PC-3 (cell line): ENCODE measurements at regions not wholly inside any gene's neighbourhood (a gene's known extent, or its start where the extent isn't known, plus 50 kb on each side); places are given as distances from the start of the nearest gene placed in this dataset.

Experiments used
- ATAC-seq: fragments of 200-7000 bp; cut with Tn5 transposase; 2 replicates; pipeline ENCODE4 v1.9.1; 2020; ENCODE audit warnings: mild to moderate bottlenecking, moderate library complexity
- BruUV-seq: library from RNA; stranded (reverse); fragments of 400-500 nt; replicated peaks from 2 replicates; lab custom pipeline; 2021; lab: Mats Ljungman, UMichigan
- CTCF ChIA-PET: fragments of 300-600 bp; sonication (Branson Sonifier 250); formaldehyde crosslinking; loops from one replicate; lab custom pipeline; 2022; ENCODE audit warnings: antibody characterized with exemption; lab: Charles Lee
- POLR2A ChIA-PET: fragments of 300-600 bp; sonication (Branson Sonifier 250); formaldehyde crosslinking; loops from one replicate; lab custom pipeline; 2022; ENCODE audit warnings: antibody characterized with exemption; ENCODE audit not compliant: unreplicated experiment; lab: Charles Lee
- DNase-seq: peaks from one replicate; pipeline ENCODE4 v3.0.0-alpha.2; 2015
- H2AFZ ChIP-seq: fragments of 300-600 bp; sonication (generic); 2 replicates; pipeline ENCODE4 v1.6.0; 2016; ENCODE audit warnings: antibody characterized with exemption, low read length
- H3F3A ChIP-seq: fragments of 300-600 bp; sonication (generic); one replicate; pipeline ENCODE4 v1.6.0; 2017; ENCODE audit warnings: antibody characterized with exemption, low read length, control low read depth, mild to moderate bottlenecking; ENCODE audit not compliant: unreplicated experiment
- H3K27ac ChIP-seq: fragments of 300-600 bp; sonication (generic); 2 replicates; pipeline ENCODE4 v1.5.1; 2016; ENCODE audit warnings: mild to moderate bottlenecking, low read length
- H3K27me3 ChIP-seq: fragments of 300-600 bp; sonication (generic); 2 replicates; pipeline ENCODE4 v1.6.1; 2016; ENCODE audit warnings: low read length, mixed read lengths
- H3K36me3 ChIP-seq: fragments of 300-600 bp; sonication (generic); 2 replicates; pipeline ENCODE4 v1.6.1; 2016; ENCODE audit warnings: low read depth, mixed run types, low read length, mixed read lengths
- H3K4me1 ChIP-seq: fragments of 300-600 bp; sonication (generic); 2 replicates; pipeline ENCODE4 v1.5.1; 2016; ENCODE audit warnings: low read length; ENCODE audit not compliant: insufficient read depth
- H3K4me2 ChIP-seq: fragments of 300-600 bp; sonication (generic); 2 replicates; pipeline ENCODE4 v1.6.0; 2016; ENCODE audit warnings: low read length
- H3K4me3 ChIP-seq: fragments of 300-600 bp; sonication (generic); 2 replicates; pipeline ENCODE4 v1.5.1; 2016; ENCODE audit warnings: mild to moderate bottlenecking, low read length, mixed read lengths
- H3K79me2 ChIP-seq: fragments of 300-600 bp; sonication (generic); 2 replicates; pipeline ENCODE4 v1.6.1; 2017; ENCODE audit warnings: low read length, mixed read lengths
- H3K9ac ChIP-seq: fragments of 300-600 bp; sonication (generic); 2 replicates; pipeline ENCODE4 v1.6.0; 2016; ENCODE audit warnings: mild to moderate bottlenecking, low read length
- H3K9me2 ChIP-seq: fragments of 300-600 bp; sonication (generic); replicated peaks from 2 replicates; pipeline ENCODE4 v1.6.1; 2016; ENCODE audit warnings: mixed run types, low read length, mixed read lengths
- H3K9me3 ChIP-seq: fragments of 300-600 bp; sonication (generic); 2 replicates; pipeline ENCODE4 v1.6.1; 2016; ENCODE audit warnings: low read length, mixed read lengths
- H4K20me1 ChIP-seq: fragments of 300-600 bp; sonication (generic); 2 replicates; pipeline ENCODE4 v1.6.1; 2016; ENCODE audit warnings: low read length, mixed read lengths
- EZH2 ChIP-seq: fragments of 300-600 bp; sonication (generic); IDR thresholded peaks from one replicate; pipeline ENCODE4 v1.6.1; 2017; ENCODE audit warnings: antibody characterized with exemption, mild to moderate bottlenecking, low read length; ENCODE audit not compliant: unreplicated experiment
- EZH2phosphoT487 ChIP-seq: fragments of 300-600 bp; sonication (generic); IDR thresholded peaks from 2 replicates; pipeline ENCODE4 v1.6.1; 2018; ENCODE audit warnings: mild to moderate bottlenecking, antibody characterized with exemption, low read length, borderline replicate concordance
- intact Hi-C: fragments of 100-400 bp; cut with micrococcal nuclease; formaldehyde crosslinking; loops from 2 replicates; pipeline ENCODE4 v1.9.0; 2023
- TF ChIP-seq, protein P1 (sequence below): fragments of 300-600 bp; sonication (generic); conservative IDR thresholded peaks from 2 replicates; pipeline ENCODE4 v1.5.1; 2017; ENCODE audit warnings: antibody characterized with exemption, low read depth, mild to moderate bottlenecking, low read length

DNA sequence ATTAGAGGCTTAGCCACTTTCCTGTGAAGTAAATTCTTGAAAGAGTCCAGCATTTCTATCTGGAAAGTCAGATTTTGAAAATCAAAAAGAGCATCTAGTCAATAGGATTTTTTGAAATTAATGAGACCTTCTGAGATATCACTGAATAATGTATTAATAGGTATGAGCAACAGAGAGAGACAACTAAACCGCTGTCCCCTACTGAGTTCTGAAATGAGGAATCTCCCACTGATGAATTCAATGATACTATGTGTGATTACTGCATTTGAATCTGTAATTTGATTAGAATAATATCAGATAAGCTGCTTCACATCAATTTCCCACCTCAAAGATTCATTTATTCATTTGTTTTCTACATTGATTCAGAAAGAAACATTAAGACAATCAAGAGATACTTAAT, 252.8 kb downstream of the TMX3 start:
- TF ChIP-seq EZH2phosphoT487: no peak
- TF ChIP-seq, protein P1, sequence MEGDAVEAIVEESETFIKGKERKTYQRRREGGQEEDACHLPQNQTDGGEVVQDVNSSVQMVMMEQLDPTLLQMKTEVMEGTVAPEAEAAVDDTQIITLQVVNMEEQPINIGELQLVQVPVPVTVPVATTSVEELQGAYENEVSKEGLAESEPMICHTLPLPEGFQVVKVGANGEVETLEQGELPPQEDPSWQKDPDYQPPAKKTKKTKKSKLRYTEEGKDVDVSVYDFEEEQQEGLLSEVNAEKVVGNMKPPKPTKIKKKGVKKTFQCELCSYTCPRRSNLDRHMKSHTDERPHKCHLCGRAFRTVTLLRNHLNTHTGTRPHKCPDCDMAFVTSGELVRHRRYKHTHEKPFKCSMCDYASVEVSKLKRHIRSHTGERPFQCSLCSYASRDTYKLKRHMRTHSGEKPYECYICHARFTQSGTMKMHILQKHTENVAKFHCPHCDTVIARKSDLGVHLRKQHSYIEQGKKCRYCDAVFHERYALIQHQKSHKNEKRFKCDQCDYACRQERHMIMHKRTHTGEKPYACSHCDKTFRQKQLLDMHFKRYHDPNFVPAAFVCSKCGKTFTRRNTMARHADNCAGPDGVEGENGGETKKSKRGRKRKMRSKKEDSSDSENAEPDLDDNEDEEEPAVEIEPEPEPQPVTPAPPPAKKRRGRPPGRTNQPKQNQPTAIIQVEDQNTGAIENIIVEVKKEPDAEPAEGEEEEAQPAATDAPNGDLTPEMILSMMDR: no peak
- TF ChIP-seq EZH2: no peak

DNA sequence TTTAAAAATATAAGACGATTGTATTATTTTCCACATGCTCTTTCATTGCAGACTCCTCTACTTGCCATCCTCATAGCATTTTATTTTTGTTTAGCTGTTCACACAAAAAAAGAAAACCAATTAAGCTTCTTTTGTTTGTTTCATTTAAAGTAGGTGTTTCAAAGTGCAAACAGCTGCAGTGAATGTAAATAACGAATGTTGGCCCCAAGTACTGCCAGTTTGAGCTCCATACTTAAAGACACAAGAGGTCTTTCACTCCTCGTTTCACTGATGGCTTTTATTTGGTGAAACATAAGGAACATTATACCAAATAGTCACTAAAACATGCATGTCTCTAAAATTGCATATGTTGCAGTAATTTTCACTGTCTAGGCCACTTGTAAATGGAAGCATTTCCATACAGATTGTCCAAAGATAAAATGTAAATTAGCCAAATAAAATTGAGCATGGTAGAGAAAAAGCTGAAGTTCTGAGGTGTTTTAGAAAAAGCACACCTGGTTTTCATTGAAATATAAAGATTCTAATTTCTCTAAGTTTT, 253.4 kb downstream of the TMX3 start:
- no peaks in the 10 kb centered on the region for H3K79me2 ChIP-seq
- no peak overlapping the region for H3K27ac ChIP-seq
- no peaks in the 10 kb centered on the region for H4K20me1 ChIP-seq
- no peak overlapping the region for H3K4me3 ChIP-seq
- ChIA-PET CTCF (no interaction called here), POLR2A (no interaction called here)
- BruUV-seq: no TSS peak
- no peak overlapping the region for H2AFZ ChIP-seq
- no peak overlapping the region for H3K9ac ChIP-seq
- no peak overlapping the region for H3K4me2 ChIP-seq
- no peaks in the 10 kb centered on the region for H3K9me3 ChIP-seq
- no peaks in the 10 kb centered on the region for H3F3A ChIP-seq
- H3K36me3 ChIP-seq: no peaks in the 10 kb centered on the region
- TF ChIP-seq, protein P1: no peak
- TF ChIP-seq EZH2: no peak
- TF ChIP-seq EZH2phosphoT487: no peak
- no peak for DNase-seq
- ATAC-seq: no peak
- peaks cover 13% of the 10 kb centered on the region for H3K4me1 ChIP-seq
- intact Hi-C loops: no loop called here
- no peaks in the 10 kb centered on the region for H3K27me3 ChIP-seq
- H3K9me2 ChIP-seq: no peaks in the 10 kb centered on the region

More for the DNA sequence above, 252.8 kb downstream of the TMX3 start:
- intact Hi-C loops: no loop called here
- DNase-seq: no peak
- ATAC-seq: no peak
- no peaks in the 10 kb centered on the region for H3F3A ChIP-seq
- H3K27ac ChIP-seq: no peak overlapping the region
- H3K9me2 ChIP-seq: no peaks in the 10 kb centered on the region
- ChIA-PET POLR2A (no interaction called here), CTCF (no interaction called here)
- H3K4me1 ChIP-seq: peaks cover 7% of the 10 kb centered on the region
- no peaks in the 10 kb centered on the region for H3K27me3 ChIP-seq
- H3K9me3 ChIP-seq: no peaks in the 10 kb centered on the region
- H3K4me3 ChIP-seq: no peak overlapping the region
- H3K4me2 ChIP-seq: no peak overlapping the region
- H3K36me3 ChIP-seq: no peaks in the 10 kb centered on the region
- no peak overlapping the region for H3K9ac ChIP-seq
- BruUV-seq: no TSS peak
- H3K79me2 ChIP-seq: no peaks in the 10 kb centered on the region
- H4K20me1 ChIP-seq: no peaks in the 10 kb centered on the region
- H2AFZ ChIP-seq: no peak overlapping the region

DNA sequence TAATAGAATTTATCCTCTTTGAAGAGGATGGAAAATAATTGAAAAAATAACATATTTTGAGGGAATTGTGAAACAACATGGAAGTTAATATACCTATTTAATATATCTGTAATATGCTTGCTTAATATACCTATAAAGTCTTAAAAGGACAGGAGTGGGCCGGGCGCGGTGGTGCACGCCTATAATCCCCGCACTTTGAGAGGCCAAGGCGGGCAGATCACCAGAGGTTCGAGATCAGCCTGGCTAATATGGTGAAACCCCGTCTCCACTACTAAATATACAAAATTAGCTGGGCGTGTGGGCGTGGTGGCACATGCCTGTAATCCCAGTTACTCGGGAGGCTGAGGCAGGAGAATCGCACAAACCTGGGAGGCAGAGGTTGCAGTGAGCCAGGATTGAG, 254.9 kb downstream of the TMX3 start:
- Histone ChIP-seq H4K20me1 (no peaks in the 10 kb centered on the region), H3K4me3 (no peak overlapping the region), H3K9ac (no peak overlapping the region), H3K4me1 (peaks cover 17% of the 10 kb centered on the region), H3K27me3 (no peaks in the 10 kb centered on the region), H3K27ac (no peak overlapping the region), H2AFZ (no peak overlapping the region), H3K4me2 (no peak overlapping the region), H3F3A (no peaks in the 10 kb centered on the region), H3K36me3 (no peaks in the 10 kb centered on the region), H3K9me2 (no peaks in the 10 kb centered on the region), H3K9me3 (no peaks in the 10 kb centered on the region), H3K79me2 (no peaks in the 10 kb centered on the region)
- ATAC-seq (no peak), DNase-seq (no peak)
- CTCF ChIA-PET: no interaction called here
- POLR2A ChIA-PET: no interaction called here
- TF ChIP-seq, protein P1: no peak
- TF ChIP-seq EZH2: no peak
- intact Hi-C loops: loop anchor here (10.0 kb wide), 1 partner anchor 945 kb away; the partner anchor contains the start of gene DSEL
- BruUV-seq: no TSS peak
